HCT116 (cell line): ENCODE measurements at regions not wholly inside any gene's neighbourhood (a gene's known extent, or its start where the extent isn't known, plus 50 kb on each side); places are given as distances from the start of the nearest gene placed in this dataset.

Experiments used
- CEBPB ChIP-seq: IDR thresholded peaks from 2 replicates; pipeline ENCODE4 v1.6.1; 2012; ENCODE audit warnings: low read depth
- EZH2 ChIP-seq: fragments of 200-600 bp; sonication (generic); IDR thresholded peaks from 2 replicates; pipeline ENCODE4 v1.6.1; 2017; ENCODE audit warnings: antibody characterized with exemption, mixed run types
- SIN3A ChIP-seq: IDR thresholded peaks from 2 replicates; pipeline ENCODE4 v1.6.1; 2012; ENCODE audit warnings: low read depth
- SP1 ChIP-seq: IDR thresholded peaks from 2 replicates; pipeline ENCODE4 v1.6.1; 2012; ENCODE audit warnings: low read depth
- TF ChIP-seq, protein P1 (sequence below): IDR thresholded peaks from 2 replicates; pipeline ENCODE4 v1.6.1; 2012
- TF ChIP-seq, protein P2 (sequence below), 3 experiments: fragments of 200-600 bp in 1 of 3; sonication (generic) in 1 of 3; IDR thresholded peaks in 2 of 3; conservative IDR thresholded peaks in 1 of 3; 2 replicates each; pipeline ENCODE4 v1.5.1; 2012 to 2017; ENCODE audit warnings: low read depth in 2 of 3, low read length in 2 of 3, antibody characterized with exemption in 1 of 3, borderline replicate concordance in 1 of 3, control low read depth in 1 of 3, mild to moderate bottlenecking in 1 of 3, mixed read lengths in 1 of 3, mixed run types in 1 of 3, moderate library complexity in 1 of 3; ENCODE audit not compliant: insufficient read depth in 1 of 3

DNA sequence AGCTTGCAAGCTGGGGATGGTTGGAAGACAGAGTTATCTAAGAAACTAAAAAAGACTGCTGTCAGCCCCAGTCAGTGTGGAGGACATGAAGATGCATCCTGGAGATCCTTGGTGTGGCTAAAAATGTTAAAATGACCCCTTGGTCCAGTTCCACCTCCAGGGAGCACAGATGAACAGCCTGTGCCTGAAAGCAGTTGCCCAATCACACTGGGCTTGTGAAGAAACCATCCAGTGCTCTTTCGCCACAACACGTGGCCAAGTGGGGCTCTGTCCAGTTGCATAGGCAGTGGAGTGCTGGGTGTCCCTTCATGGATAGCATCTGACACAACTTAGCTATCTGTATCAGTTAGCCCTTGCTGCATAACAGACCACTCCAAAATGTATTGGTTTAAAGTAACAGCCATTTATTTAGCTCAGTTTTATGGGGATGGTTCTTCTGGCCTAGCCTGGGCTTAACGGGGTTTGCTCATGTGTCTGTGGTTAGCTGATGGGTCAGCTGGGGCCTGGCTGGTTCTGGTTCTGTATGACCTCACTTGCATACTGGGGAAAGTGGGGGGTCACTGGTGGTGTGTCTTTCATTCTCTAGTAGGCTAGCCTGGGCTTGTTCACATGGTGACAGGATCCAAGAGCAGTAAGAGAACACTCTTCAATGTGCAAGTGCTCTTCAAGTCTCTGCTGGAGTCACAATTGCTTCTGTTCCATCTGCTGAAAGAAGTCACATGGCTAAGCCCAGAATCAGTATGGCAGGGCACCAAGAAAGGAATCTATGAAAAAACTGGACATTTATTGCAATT is 226.2 kb downstream of the PDCD6IP start:
- TF ChIP-seq, protein P1, sequence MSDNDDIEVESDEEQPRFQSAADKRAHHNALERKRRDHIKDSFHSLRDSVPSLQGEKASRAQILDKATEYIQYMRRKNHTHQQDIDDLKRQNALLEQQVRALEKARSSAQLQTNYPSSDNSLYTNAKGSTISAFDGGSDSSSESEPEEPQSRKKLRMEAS: no peak
- TF ChIP-seq, protein P2, sequence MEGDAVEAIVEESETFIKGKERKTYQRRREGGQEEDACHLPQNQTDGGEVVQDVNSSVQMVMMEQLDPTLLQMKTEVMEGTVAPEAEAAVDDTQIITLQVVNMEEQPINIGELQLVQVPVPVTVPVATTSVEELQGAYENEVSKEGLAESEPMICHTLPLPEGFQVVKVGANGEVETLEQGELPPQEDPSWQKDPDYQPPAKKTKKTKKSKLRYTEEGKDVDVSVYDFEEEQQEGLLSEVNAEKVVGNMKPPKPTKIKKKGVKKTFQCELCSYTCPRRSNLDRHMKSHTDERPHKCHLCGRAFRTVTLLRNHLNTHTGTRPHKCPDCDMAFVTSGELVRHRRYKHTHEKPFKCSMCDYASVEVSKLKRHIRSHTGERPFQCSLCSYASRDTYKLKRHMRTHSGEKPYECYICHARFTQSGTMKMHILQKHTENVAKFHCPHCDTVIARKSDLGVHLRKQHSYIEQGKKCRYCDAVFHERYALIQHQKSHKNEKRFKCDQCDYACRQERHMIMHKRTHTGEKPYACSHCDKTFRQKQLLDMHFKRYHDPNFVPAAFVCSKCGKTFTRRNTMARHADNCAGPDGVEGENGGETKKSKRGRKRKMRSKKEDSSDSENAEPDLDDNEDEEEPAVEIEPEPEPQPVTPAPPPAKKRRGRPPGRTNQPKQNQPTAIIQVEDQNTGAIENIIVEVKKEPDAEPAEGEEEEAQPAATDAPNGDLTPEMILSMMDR (IDR thresholded peaks at IDR 0.05 in 2 of 3, conservative IDR thresholded peaks at IDR 0.05 in 1 of 3; ENCODE audit: borderline replicate concordance in 1 of 3, insufficient read depth in 1 of 3, low read depth in 2 of 3, low read length in 2 of 3): no peak
- no peak for TF ChIP-seq CEBPB
- TF ChIP-seq EZH2: no peak
- TF ChIP-seq SIN3A: no peak
- no peak for TF ChIP-seq SP1
